ENCODE measurements at regions not wholly inside any gene's neighbourhood (a gene's known extent, or its start where the extent isn't known, plus 50 kb on each side); places are given as distances from the start of the nearest gene placed in this dataset.

DNA sequence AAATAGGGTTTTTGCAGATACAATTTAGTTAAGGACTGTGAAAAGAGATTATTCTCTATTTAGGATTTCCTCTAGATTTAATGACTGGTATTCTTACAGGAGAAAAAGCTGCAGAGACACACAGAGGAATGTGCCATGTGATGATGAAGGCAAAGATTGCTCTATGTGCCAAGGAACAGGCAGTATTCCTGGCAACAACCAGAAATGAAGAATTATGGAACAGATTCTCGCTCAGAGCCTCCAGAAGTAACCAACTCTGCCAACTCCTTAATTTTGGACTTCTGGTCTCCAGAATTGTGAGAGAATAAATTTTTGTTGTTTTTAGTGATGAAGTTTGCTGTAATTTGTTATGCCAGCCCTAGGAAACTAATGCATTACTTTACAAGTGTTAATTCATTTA is 307.6 kb upstream of the SEMA3A start:
- WGBS, 2 experiments (ENCODE audit: low coverage in 1 of 2, low lambda C conversion rate in 2 of 2, missing lambda C conversion rate in 2 of 2) = 47 to 63% methylated on average over 1 of the region's 1 CpG
- Histone ChIP-seq H3K79me2 (ENCODE audit: insufficient read depth) (no peaks in the 10 kb centered on the region), H2AFZ (no peak overlapping the region), H4K20me1 (ENCODE audit: insufficient read depth) (no peaks in the 10 kb centered on the region), H3K9me2 (ENCODE audit: insufficient read depth) (no peaks in the 10 kb centered on the region), H3K4me1 (ENCODE audit: insufficient read depth) (peaks cover 8% of the 10 kb centered on the region), H3K4me3 (no peak overlapping the region), H3K36me3 (ENCODE audit: low read depth) (no peaks in the 10 kb centered on the region), H3K9me3 (ENCODE audit: low read depth) (no peaks in the 10 kb centered on the region), H3K9ac (no peak overlapping the region), H3K4me2 (ENCODE audit: unreplicated experiment) (no peak overlapping the region), H3F3A (ENCODE audit: insufficient read depth) (no peaks in the 10 kb centered on the region), H3K27me3 (replicated peaks; ENCODE audit: insufficient read depth) (no peaks in the 10 kb centered on the region), H3K27ac (no peak overlapping the region)
- TF ChIP-seq EZH2 (IDR thresholded peaks at IDR 0.05; ENCODE audit: insufficient read depth, poor library complexity, severe bottlenecking) = no peak
- TF ChIP-seq EZH2phosphoT487 (IDR thresholded peaks at IDR 0.05; ENCODE audit: insufficient read depth, low read depth) = no peak
- in situ Hi-C loops (cut with MboI) = no loop called here
- no peak for DNase-seq

- WGBS, 2 experiments (ENCODE audit: low coverage in 1 of 2, low lambda C conversion rate in 2 of 2, missing lambda C conversion rate in 2 of 2) = 7 to 11% methylated on average over 1 of the region's 1 CpG
- no peaks in the 10 kb centered on the region for H3K36me3 ChIP-seq (ENCODE audit: low read depth)
- H3K27me3 ChIP-seq (replicated peaks; ENCODE audit: insufficient read depth) = no peaks in the 10 kb centered on the region
- no peaks in the 10 kb centered on the region for H3K9me2 ChIP-seq (ENCODE audit: insufficient read depth)
- H3K4me1 ChIP-seq (ENCODE audit: insufficient read depth) = peaks cover 3% of the 10 kb centered on the region; the same call in 1 of the 2 replicates
- no peaks in the 10 kb centered on the region for H3K9me3 ChIP-seq (ENCODE audit: low read depth)
- H3F3A ChIP-seq (ENCODE audit: insufficient read depth) = no peaks in the 10 kb centered on the region
- H4K20me1 ChIP-seq (ENCODE audit: insufficient read depth) = no peaks in the 10 kb centered on the region
- no peak for TF ChIP-seq EZH2 (IDR thresholded peaks at IDR 0.05; ENCODE audit: insufficient read depth, poor library complexity, severe bottlenecking)
- no peak for TF ChIP-seq EZH2phosphoT487 (IDR thresholded peaks at IDR 0.05; ENCODE audit: insufficient read depth, low read depth)
- no peak for DNase-seq
- H3K9ac ChIP-seq = no peak overlapping the region
- H2AFZ ChIP-seq = peak overlapping the region; percentile 61; the same call in 1 of the 2 replicates
- H3K4me3 ChIP-seq = no peak overlapping the region
- in situ Hi-C loops (cut with MboI) = loop anchor here (25.0 kb wide), 1 partner anchor 1339 kb away; no protein-coding TSS in a partner anchor
- H3K79me2 ChIP-seq (ENCODE audit: insufficient read depth) = no peaks in the 10 kb centered on the region
- no peak overlapping the region for H3K27ac ChIP-seq
- H3K4me2 ChIP-seq (ENCODE audit: unreplicated experiment) = no peak overlapping the region
These were observed 303.3 kb upstream of the SEMA3A start for GRCh38 chr7:84497873-84498272.

DNA sequence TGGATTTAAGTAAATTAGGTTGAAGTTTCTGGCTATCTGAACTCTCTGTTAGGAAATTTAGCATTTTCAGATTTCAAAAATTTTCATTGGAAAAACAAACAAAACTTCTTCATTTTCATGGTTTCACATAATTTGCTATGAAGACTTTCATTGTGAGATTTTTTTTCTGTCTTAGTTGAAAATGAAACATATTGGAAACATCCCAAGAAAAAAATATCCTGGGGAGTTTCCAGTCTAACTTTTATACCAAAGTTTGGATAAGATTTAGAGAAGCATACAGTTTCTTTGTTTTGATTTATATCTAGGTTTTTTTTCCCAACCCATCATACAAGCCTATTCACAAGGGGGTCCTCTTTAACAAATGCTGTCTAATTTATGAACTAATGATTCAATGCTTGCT is 300.5 kb upstream of the SEMA3A start:
- H3F3A ChIP-seq (ENCODE audit: insufficient read depth) = no peaks in the 10 kb centered on the region
- H3K9me3 ChIP-seq (ENCODE audit: low read depth) = no peaks in the 10 kb centered on the region
- H3K79me2 ChIP-seq (ENCODE audit: insufficient read depth) = no peaks in the 10 kb centered on the region
- in situ Hi-C loops (cut with MboI) = loop anchor here (25.0 kb wide), 1 partner anchor 1342 kb away; no protein-coding TSS in a partner anchor
- H3K27me3 ChIP-seq (replicated peaks; ENCODE audit: insufficient read depth) = no peaks in the 10 kb centered on the region
- no peak overlapping the region for H3K27ac ChIP-seq
- TF ChIP-seq EZH2phosphoT487 (IDR thresholded peaks at IDR 0.05; ENCODE audit: insufficient read depth, low read depth) (no peak), EZH2 (IDR thresholded peaks at IDR 0.05; ENCODE audit: insufficient read depth, poor library complexity, severe bottlenecking) (no peak)
- no peaks in the 10 kb centered on the region for H4K20me1 ChIP-seq (ENCODE audit: insufficient read depth)
- no peak for DNase-seq
- no peak overlapping the region for H3K4me3 ChIP-seq
- H3K4me1 ChIP-seq (ENCODE audit: insufficient read depth) = peaks cover 29% of the 10 kb centered on the region
- H2AFZ ChIP-seq = no peak overlapping the region
- no peaks in the 10 kb centered on the region for H3K36me3 ChIP-seq (ENCODE audit: low read depth)
- H3K9ac ChIP-seq = no peak overlapping the region
- H3K9me2 ChIP-seq (ENCODE audit: insufficient read depth) = no peaks in the 10 kb centered on the region
- H3K4me2 ChIP-seq (ENCODE audit: unreplicated experiment) = no peak overlapping the region

- Histone ChIP-seq H3K4me1 (ENCODE audit: insufficient read depth) (peaks cover 30% of the 10 kb centered on the region), H3K4me3 (peak overlapping the region; percentile 70), H3K36me3 (ENCODE audit: low read depth) (no peaks in the 10 kb centered on the region), H3K27me3 (replicated peaks; ENCODE audit: insufficient read depth) (no peaks in the 10 kb centered on the region), H3K9me2 (ENCODE audit: insufficient read depth) (no peaks in the 10 kb centered on the region), H3K4me2 (ENCODE audit: unreplicated experiment) (peak overlapping the region; percentile 82), H2AFZ (peak overlapping the region; percentile 65), H4K20me1 (ENCODE audit: insufficient read depth) (no peaks in the 10 kb centered on the region), H3K27ac (no peak overlapping the region), H3K9me3 (ENCODE audit: low read depth) (no peaks in the 10 kb centered on the region), H3F3A (ENCODE audit: insufficient read depth) (no peaks in the 10 kb centered on the region), H3K79me2 (ENCODE audit: insufficient read depth) (0 out of 2 replicates have a peak, but pooled peaks cover 3% of the 10 kb centered on the region), H3K9ac (peak overlapping the region; percentile 46)
- DNase-seq = peak; percentile 75
- no peak for TF ChIP-seq EZH2 (IDR thresholded peaks at IDR 0.05; ENCODE audit: insufficient read depth, poor library complexity, severe bottlenecking)
- TF ChIP-seq EZH2phosphoT487 (IDR thresholded peaks at IDR 0.05; ENCODE audit: insufficient read depth, low read depth) = no peak
- WGBS, 2 experiments (ENCODE audit: low coverage in 1 of 2, low lambda C conversion rate in 2 of 2, missing lambda C conversion rate in 2 of 2) = 9 to 16% methylated on average over 13 of the region's 13 CpGs
- in situ Hi-C loops (cut with MboI) = loop anchor here (25.0 kb wide), 1 partner anchor 1345 kb away; no protein-coding TSS in a partner anchor
These were observed 297.8 kb upstream of the SEMA3A start for GRCh38 chr7:84492098-84493034.

Data from GM23248 (cell line).